WTC11 (cell line): ENCODE measurements at regions not wholly inside any gene's neighbourhood (a gene's known extent, or its start where the extent isn't known, plus 50 kb on each side); places are given as distances from the start of the nearest gene placed in this dataset.

Experiments
- ESRRA ChIP-seq: sonication (generic); formaldehyde crosslinking; IDR thresholded peaks from 2 replicates; pipeline ENCODE4 v1.8.1; 2022; ENCODE audit warnings: mild to moderate bottlenecking, missing genetic modification reagents, borderline replicate concordance
- TF ChIP-seq, protein P1 (sequence below): fragments of 250-450 bp; sonication (Bioruptor Pico); IDR thresholded peaks from 2 replicates; pipeline ENCODE4 v2.1.2; 2022; ENCODE audit warnings: mild to moderate bottlenecking, moderate library complexity
- TF ChIP-seq, protein P2 (sequence below): fragments of 200-600 bp; IDR thresholded peaks from 2 replicates; pipeline ENCODE4 v1.8.0; 2022; ENCODE audit warnings: antibody characterized with exemption
- TF ChIP-seq, protein P3 (sequence below): sonication (generic); formaldehyde crosslinking; conservative IDR thresholded peaks from 2 replicates; pipeline ENCODE4 v1.8.1; 2022; ENCODE audit warnings: mild to moderate bottlenecking, missing genetic modification reagents
- TF ChIP-seq, protein P4 (sequence below): sonication (generic); formaldehyde crosslinking; IDR thresholded peaks from 2 replicates; pipeline ENCODE4 v1.8.1; 2022; ENCODE audit warnings: mild to moderate bottlenecking, moderate library complexity, missing genetic modification reagents
- TF ChIP-seq, protein P5 (sequence below): sonication (generic); formaldehyde crosslinking; IDR thresholded peaks from 2 replicates; pipeline ENCODE4 v1.8.0; 2022; ENCODE audit warnings: missing genetic modification reagents
- TF ChIP-seq, protein P6 (sequence below): sonication (generic); formaldehyde crosslinking; IDR thresholded peaks from 2 replicates; pipeline ENCODE4 v1.8.0; 2022; ENCODE audit warnings: mild to moderate bottlenecking, missing genetic modification reagents
- TF ChIP-seq, protein P7 (sequence below): sonication (generic); formaldehyde crosslinking; IDR thresholded peaks from 2 replicates; pipeline ENCODE4 v1.8.0; 2022; ENCODE audit warnings: mild to moderate bottlenecking, missing genetic modification reagents
- TF ChIP-seq, protein P8 (sequence below): sonication (generic); formaldehyde crosslinking; IDR thresholded peaks from 2 replicates; pipeline ENCODE4 v1.8.0; 2022; ENCODE audit warnings: mild to moderate bottlenecking, missing genetic modification reagents

DNA sequence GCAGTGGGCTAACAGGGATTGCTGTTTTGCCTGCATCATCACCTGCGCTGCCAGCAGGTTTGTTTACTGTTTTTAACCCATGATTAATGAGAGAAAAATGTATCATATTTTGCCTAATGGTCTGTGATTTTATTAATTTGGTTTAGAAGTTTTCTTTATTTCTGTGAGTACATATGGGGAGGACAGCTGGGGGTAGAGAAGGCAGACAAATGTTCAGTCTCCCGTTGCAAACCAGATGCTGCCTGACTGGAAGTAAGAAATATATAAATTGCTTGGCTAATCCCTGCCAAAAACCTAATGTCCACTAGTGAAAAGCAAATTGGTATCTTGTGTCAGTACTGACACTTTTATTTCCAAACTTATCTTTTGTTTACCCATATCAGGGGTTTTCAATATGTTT lies 1766.1 kb upstream of the C9orf72 start:
- TF ChIP-seq, protein P1, sequence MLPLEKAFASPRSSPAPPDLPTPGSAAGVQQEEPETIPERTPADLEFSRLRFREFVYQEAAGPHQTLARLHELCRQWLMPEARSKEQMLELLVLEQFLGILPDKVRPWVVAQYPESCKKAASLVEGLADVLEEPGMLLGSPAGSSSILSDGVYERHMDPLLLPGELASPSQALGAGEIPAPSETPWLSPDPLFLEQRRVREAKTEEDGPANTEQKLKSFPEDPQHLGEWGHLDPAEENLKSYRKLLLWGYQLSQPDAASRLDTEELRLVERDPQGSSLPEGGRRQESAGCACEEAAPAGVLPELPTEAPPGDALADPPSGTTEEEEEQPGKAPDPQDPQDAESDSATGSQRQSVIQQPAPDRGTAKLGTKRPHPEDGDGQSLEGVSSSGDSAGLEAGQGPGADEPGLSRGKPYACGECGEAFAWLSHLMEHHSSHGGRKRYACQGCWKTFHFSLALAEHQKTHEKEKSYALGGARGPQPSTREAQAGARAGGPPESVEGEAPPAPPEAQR (CRISPR knock-in tag): no peak
- TF ChIP-seq, protein P2, sequence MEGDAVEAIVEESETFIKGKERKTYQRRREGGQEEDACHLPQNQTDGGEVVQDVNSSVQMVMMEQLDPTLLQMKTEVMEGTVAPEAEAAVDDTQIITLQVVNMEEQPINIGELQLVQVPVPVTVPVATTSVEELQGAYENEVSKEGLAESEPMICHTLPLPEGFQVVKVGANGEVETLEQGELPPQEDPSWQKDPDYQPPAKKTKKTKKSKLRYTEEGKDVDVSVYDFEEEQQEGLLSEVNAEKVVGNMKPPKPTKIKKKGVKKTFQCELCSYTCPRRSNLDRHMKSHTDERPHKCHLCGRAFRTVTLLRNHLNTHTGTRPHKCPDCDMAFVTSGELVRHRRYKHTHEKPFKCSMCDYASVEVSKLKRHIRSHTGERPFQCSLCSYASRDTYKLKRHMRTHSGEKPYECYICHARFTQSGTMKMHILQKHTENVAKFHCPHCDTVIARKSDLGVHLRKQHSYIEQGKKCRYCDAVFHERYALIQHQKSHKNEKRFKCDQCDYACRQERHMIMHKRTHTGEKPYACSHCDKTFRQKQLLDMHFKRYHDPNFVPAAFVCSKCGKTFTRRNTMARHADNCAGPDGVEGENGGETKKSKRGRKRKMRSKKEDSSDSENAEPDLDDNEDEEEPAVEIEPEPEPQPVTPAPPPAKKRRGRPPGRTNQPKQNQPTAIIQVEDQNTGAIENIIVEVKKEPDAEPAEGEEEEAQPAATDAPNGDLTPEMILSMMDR: no peak
- no peak for TF ChIP-seq ESRRA
- TF ChIP-seq, protein P3, sequence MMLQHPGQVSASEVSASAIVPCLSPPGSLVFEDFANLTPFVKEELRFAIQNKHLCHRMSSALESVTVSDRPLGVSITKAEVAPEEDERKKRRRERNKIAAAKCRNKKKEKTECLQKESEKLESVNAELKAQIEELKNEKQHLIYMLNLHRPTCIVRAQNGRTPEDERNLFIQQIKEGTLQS (CRISPR knock-in tag): no peak
- TF ChIP-seq, protein P4, sequence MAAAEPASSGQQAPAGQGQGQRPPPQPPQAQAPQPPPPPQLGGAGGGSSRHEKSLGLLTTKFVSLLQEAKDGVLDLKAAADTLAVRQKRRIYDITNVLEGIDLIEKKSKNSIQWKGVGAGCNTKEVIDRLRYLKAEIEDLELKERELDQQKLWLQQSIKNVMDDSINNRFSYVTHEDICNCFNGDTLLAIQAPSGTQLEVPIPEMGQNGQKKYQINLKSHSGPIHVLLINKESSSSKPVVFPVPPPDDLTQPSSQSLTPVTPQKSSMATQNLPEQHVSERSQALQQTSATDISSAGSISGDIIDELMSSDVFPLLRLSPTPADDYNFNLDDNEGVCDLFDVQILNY (CRISPR knock-in tag): no peak
- TF ChIP-seq, protein P5, sequence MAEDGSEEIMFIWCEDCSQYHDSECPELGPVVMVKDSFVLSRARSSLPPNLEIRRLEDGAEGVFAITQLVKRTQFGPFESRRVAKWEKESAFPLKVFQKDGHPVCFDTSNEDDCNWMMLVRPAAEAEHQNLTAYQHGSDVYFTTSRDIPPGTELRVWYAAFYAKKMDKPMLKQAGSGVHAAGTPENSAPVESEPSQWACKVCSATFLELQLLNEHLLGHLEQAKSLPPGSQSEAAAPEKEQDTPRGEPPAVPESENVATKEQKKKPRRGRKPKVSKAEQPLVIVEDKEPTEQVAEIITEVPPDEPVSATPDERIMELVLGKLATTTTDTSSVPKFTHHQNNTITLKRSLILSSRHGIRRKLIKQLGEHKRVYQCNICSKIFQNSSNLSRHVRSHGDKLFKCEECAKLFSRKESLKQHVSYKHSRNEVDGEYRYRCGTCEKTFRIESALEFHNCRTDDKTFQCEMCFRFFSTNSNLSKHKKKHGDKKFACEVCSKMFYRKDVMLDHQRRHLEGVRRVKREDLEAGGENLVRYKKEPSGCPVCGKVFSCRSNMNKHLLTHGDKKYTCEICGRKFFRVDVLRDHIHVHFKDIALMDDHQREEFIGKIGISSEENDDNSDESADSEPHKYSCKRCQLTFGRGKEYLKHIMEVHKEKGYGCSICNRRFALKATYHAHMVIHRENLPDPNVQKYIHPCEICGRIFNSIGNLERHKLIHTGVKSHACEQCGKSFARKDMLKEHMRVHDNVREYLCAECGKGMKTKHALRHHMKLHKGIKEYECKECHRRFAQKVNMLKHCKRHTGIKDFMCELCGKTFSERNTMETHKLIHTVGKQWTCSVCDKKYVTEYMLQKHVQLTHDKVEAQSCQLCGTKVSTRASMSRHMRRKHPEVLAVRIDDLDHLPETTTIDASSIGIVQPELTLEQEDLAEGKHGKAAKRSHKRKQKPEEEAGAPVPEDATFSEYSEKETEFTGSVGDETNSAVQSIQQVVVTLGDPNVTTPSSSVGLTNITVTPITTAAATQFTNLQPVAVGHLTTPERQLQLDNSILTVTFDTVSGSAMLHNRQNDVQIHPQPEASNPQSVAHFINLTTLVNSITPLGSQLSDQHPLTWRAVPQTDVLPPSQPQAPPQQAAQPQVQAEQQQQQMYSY (CRISPR knock-in tag): no peak
- TF ChIP-seq, protein P6, sequence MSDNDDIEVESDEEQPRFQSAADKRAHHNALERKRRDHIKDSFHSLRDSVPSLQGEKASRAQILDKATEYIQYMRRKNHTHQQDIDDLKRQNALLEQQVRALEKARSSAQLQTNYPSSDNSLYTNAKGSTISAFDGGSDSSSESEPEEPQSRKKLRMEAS (CRISPR knock-in tag): no peak
- TF ChIP-seq, protein P7, sequence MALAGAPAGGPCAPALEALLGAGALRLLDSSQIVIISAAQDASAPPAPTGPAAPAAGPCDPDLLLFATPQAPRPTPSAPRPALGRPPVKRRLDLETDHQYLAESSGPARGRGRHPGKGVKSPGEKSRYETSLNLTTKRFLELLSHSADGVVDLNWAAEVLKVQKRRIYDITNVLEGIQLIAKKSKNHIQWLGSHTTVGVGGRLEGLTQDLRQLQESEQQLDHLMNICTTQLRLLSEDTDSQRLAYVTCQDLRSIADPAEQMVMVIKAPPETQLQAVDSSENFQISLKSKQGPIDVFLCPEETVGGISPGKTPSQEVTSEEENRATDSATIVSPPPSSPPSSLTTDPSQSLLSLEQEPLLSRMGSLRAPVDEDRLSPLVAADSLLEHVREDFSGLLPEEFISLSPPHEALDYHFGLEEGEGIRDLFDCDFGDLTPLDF (CRISPR knock-in tag): no peak
- TF ChIP-seq, protein P8, sequence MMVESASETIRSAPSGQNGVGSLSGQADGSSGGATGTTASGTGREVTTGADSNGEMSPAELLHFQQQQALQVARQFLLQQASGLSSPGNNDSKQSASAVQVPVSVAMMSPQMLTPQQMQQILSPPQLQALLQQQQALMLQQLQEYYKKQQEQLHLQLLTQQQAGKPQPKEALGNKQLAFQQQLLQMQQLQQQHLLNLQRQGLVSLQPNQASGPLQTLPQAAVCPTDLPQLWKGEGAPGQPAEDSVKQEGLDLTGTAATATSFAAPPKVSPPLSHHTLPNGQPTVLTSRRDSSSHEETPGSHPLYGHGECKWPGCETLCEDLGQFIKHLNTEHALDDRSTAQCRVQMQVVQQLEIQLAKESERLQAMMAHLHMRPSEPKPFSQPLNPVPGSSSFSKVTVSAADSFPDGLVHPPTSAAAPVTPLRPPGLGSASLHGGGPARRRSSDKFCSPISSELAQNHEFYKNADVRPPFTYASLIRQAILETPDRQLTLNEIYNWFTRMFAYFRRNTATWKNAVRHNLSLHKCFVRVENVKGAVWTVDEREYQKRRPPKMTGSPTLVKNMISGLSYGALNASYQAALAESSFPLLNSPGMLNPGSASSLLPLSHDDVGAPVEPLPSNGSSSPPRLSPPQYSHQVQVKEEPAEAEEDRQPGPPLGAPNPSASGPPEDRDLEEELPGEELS: no peak
